ENCODE measurements at regions not wholly inside any gene's neighbourhood (a gene's known extent, or its start where the extent isn't known, plus 50 kb on each side); places are given as distances from the start of the nearest gene placed in this dataset.
A peak's percentile ranks its signal among the peaks of the same experiment; 100 is the strongest.

- H3K4me3 ChIP-seq (ENCODE audit: low read depth, low read length): no peak overlapping the region
- DNase-seq (ENCODE audit: low read depth): no peak
- TF ChIP-seq CTCF (IDR thresholded peaks at IDR 0.05; ENCODE audit: insufficient read depth, low read length): no peak
Observed at GRCh38 chr5:62066761-62067277, 239.2 kb upstream of the KIF2A start.

DNA sequence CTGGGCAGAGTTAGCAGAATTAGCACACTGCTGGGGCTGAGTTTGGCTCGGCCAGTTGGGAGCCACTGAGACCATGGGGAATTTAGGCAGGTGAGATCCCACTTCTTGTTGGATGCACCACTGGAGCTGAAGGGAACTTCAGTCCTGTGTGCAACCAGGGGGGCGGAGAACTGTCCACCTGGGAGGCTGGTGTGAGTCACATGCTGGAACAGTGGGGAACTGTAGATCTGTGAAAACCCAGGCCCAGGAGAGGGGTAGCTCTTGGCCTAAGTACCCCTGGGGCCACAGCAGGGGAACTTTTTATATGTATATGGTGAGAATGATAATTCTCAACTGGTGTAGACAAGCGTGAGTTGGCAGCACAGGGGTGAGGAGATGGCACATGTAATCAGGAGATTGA, 237.5 kb upstream of the KIF2A start:
- TF ChIP-seq CTCF (IDR thresholded peaks at IDR 0.05; ENCODE audit: insufficient read depth, low read length): no peak

GRCh38 chr5:62077387-62077786, 228.6 kb upstream of the KIF2A start:
- no peak for TF ChIP-seq CTCF (IDR thresholded peaks at IDR 0.05; ENCODE audit: insufficient read depth, low read length)
- H3K4me3 ChIP-seq (ENCODE audit: low read depth, low read length): no peak overlapping the region
- no peak for DNase-seq (ENCODE audit: low read depth)

More for the DNA sequence above, 237.5 kb upstream of the KIF2A start:
- H3K4me3 ChIP-seq (ENCODE audit: low read depth, low read length): no peak overlapping the region
- no peak for DNase-seq (ENCODE audit: low read depth)

DNA sequence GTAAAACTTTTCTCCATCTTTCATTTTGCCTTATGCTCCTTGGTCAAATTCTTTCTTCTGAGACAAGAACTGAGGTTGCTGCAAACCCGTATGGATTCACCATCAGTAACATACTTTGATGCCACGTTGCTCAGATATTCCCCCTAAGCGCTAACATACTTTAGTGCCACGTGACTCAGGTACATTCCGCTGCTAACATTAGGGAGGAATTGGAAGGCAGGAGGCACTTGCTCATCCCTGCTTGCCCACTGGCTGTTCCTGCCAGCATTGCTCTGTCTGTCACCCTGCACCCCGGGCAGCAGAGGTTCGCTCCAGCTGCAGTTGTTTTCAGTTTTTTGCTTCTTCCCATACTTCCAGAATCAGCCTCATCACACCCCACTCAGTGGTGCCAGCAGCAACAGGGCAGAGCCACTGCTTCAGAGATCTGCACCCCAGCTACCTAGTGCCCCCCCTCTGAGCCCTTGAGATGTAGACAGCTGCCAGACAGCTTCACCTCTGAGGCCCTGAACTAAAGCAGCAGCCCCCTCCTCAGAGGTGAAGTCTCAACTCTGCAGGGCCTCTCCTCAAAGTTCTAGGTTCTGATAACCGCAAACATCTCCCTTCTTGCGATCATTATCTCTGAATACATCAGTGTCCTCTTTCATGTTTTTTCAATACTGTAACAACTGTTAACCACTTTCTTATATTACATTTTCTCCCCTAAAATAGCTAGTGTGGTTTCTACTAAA, 228.0 kb upstream of the KIF2A start:
- no peak for TF ChIP-seq CTCF (IDR thresholded peaks at IDR 0.05; ENCODE audit: insufficient read depth, low read length)
- no peak overlapping the region for H3K4me3 ChIP-seq (ENCODE audit: low read depth, low read length)
- DNase-seq (ENCODE audit: low read depth): no peak

DNA sequence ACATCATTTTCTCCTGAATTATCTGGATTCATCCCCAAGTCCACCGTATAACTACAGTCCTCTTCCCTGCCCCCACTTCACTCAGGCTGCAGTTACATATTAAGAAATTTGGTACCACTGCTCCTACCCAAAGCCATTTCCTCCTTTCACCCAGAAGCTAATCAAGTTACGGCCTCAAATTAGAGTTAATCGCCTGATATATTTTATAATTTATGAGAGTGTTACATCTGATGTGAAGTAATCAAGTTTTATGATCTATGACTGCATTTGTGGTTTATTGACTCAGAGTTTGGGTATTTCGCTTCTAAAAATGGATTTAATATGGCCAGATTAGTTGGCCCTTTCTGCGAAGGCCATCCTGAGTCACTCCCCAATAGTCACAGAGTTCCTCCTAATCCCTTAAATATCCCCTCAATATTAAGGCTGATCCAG, 223.6 kb upstream of the KIF2A start:
- DNase-seq (ENCODE audit: low read depth): peak; percentile 41
- no peak for TF ChIP-seq CTCF (IDR thresholded peaks at IDR 0.05; ENCODE audit: insufficient read depth, low read length)
- no peak overlapping the region for H3K4me3 ChIP-seq (ENCODE audit: low read depth, low read length)

DNA sequence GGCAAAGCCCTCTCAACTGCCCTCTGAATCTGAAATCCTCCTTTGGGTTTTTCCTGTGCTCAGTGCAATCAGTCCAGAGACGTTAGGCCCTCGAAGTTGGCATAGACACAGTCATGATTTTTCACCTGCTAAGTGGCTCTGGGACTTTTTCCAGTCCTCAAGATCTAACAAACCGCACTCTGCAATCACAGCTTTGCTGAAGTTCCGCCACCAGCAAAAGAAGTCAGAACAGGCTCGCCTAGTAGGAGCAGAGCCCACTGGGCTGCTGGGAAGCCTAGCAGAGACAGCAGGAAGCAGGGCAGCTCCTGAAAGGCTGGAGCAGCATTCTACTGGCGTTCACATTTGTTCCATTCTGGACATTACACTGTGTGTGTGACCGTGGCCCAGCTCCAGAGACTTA, 222.8 kb upstream of the KIF2A start:
- TF ChIP-seq CTCF (IDR thresholded peaks at IDR 0.05; ENCODE audit: insufficient read depth, low read length): no peak
- DNase-seq (ENCODE audit: low read depth): no peak
- H3K4me3 ChIP-seq (ENCODE audit: low read depth, low read length): no peak overlapping the region

Measured in fibroblast of the aortic adventitia (primary cell).